Putamen (tissue), 1 donor: ENCODE measurements at regions not wholly inside any gene's neighbourhood (a gene's known extent, or its start where the extent isn't known, plus 50 kb on each side); places are given as distances from the start of the nearest gene placed in this dataset.
"Not testable (repeated sequence)": the region's sequence is repeated elsewhere in the genome, so short reads cannot be mapped to it uniquely, and the experiment has no call there.

Experiments used
- DNase-seq: peaks from one replicate; pipeline ENCODE4 v3.0.0-alpha.2; 2016; ENCODE audit warnings: low spot score

- DNase-seq: no peak
Observed at GRCh38 chr21:14613486-14614224, 67.5 kb upstream of the SAMSN1 start.

DNA sequence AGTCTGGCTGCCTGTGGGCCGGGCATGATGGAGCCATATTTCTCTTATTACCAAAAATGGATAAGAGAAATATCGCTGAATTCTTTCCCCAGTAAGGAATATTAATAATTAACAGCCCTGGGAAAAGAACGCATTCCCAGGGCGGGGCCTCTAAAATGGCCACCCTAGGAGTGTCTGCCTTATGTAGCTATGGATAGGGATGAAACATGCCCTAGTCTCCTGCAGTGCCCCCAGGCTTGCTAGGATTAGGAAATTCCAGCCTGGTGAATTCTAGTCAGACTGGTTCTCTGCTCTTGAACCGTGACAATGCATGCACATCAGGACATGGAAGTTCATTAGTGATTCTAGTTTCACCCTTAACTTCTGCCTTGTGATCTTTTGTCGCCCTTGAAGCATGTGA lies 64.0 kb upstream of the SAMSN1 start:
- DNase-seq: not testable (repeated sequence)

GRCh38 chr21:14609274-14609673 lies 63.2 kb upstream of the SAMSN1 start:
- no peak for DNase-seq

- DNase-seq: no peak
Observed at GRCh38 chr21:14607262-14607661, 61.1 kb upstream of the SAMSN1 start.

DNA sequence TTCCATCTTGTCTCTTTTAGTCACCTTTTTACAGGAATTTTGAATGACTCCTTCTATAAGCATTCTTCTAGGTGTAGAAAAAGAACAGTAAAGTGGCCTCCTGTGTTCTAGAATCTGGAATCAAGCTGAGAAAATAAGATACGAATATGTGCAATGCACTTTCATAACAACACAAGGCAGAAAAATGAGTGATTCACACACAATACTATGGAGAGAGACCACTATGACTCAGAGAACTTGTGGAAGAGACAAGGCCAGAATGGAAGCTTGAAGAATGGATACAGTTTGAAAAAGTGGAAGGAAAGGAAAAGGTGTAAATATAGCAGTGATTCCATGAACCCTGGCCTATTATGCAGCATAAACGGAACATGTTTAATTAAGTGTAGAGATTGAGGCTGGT lies 57.1 kb upstream of the SAMSN1 start:
- no peak for DNase-seq

DNA sequence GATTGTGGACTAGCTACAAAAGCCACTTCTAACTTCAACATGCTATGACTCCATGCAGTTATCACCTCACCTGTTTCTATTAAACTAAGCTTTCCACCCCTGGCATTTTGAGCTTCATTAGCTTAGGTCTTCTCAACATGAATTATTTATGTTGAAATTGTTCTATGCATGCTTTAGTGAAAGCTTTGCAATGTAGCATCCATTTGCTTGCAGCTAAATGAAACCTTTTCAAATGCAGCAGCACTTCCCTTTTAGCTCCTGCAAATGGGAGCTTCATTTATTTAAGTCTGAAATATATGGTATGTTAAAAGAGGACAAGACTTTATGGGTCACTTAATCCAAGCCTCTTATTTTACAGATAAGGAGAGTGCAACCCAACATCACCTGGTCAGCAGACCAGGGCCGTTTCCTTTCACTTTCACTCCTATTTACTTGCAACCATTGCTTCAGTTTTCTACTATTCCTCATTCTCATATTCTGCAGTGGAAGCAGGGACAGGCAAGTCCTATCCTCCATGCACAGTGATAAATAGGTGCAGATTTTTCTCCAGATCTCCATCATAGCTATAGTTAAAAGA lies 56.4 kb upstream of the SAMSN1 start:
- no peak for DNase-seq

DNA sequence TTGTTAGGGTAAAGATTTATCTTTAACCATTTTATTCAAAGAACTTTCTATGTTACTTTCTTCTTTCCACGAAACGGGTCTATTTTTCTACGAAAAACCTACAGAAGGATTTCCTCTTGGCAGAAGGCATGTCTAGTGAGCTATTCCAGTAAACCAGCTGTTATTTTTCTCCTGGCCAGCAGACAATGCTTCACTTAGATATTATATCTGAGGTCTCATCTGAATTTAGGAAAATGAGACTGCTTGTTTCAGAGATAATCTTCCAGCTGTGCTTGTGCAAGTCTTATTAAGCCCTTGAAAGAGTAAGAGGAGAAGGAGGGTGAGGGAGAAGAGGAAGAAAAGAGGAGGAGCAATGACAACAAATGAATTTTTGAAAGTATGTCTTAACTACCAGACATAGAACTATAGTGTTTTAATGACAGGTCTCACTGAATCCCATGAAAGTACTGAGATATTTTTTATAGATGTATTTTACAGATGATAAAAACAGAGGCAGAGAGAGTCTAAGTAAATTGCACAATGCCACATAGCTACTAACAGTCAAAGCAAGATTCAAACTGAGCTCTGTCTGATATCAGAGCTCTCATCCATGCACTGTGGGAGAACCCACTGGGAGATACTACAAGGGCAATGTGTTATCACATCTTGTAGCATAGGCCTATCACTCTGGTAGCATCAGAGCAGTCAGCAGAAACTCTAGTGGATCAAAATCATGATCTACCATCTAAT lies 54.6 kb upstream of the SAMSN1 start:
- no peak for DNase-seq

DNA sequence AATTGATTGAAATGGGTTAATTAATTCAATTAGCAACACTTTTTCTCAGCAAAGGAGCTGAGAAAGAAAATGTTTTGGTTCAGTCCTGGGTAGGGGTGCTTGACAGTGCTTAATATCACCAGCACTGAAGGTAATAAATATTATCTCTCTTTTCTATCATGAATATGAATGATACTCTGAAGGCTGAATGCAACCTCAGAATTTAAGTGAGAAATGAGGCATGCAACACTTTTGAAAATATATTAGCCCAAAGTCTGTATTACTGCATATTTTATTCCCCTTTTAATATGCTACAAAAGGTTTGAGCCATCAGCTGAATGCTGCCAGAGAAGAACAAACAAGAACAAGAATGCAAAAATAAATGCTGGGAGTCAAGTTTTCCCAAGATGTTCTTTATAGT lies 52.0 kb upstream of the SAMSN1 start:
- no peak for DNase-seq
